Adrenal gland (tissue), 9 donors: ENCODE measurements at regions not wholly inside any gene's neighbourhood (a gene's known extent, or its start where the extent isn't known, plus 50 kb on each side); places are given as distances from the start of the nearest gene placed in this dataset.

Experiments
- DNase-seq, 7 donors: peaks; one replicate each; pipeline ENCODE4 v3.0.0-alpha.2; 2019 to 2020
- H3K27ac ChIP-seq, 5 donors: fragments of 200-600 bp; sonication (generic) in 4 of 5; 1 replicate in 3 of 5; 2 replicates in 2 of 5; pipeline versions ENCODE4 v1.5.1 to v1.8.0; 2016 to 2020; ENCODE audit warnings: mild to moderate bottlenecking in 1 of 5
- H3K27me3 ChIP-seq: fragments of 200-600 bp; 2 replicates; pipeline ENCODE4 v1.8.0; 2021
- H3K36me3 ChIP-seq, 2 donors: fragments of 200-600 bp; replicated peaks in 1 of 2; 1 replicate in 1 of 2; 2 replicates in 1 of 2; pipeline versions ENCODE4 v1.5.1 to v1.8.0; 2018 to 2022
- H3K4me1 ChIP-seq, 2 donors: fragments of 200-600 bp; replicated peaks in 1 of 2; 1 replicate in 1 of 2; 2 replicates in 1 of 2; pipeline versions ENCODE4 v1.5.1 to v1.8.0; 2018 to 2021
- H3K4me3 ChIP-seq, 4 donors: fragments of 200-600 bp; sonication (generic) in 3 of 4; one replicate each; pipeline ENCODE4 v1.5.1; 2016 to 2018
- H3K9me3 ChIP-seq, 3 donors: fragments of 200-600 bp; sonication (generic) in 1 of 3; replicated peaks in 1 of 3; 1 replicate in 2 of 3; 2 replicates in 1 of 3; pipeline versions ENCODE4 v1.5.1 to v1.8.0; 2016 to 2021
- CTCF ChIP-seq, 6 experiments: fragments of 450-650 bp in 4 of 6; fragments of 200-600 bp in 2 of 6; sonication (generic) in 1 of 6; IDR thresholded peaks; 1 replicate in 5 of 6; 2 replicates in 1 of 6; pipeline versions ENCODE4 v1.5.1 to v1.8.0; 2016 to 2021; ENCODE audit warnings: antibody characterized with exemption in 6 of 6, mild to moderate bottlenecking in 2 of 6, moderate library complexity in 1 of 6
- POLR2A ChIP-seq, 2 donors: fragments of 450-650 bp; IDR thresholded peaks; one replicate each; pipeline ENCODE4 v1.6.1; 2017; ENCODE audit warnings: antibody characterized with exemption in 2 of 2, mild to moderate bottlenecking in 2 of 2, moderate library complexity in 1 of 2
- WGBS, 4 donors: extraction: QIAGEN DNeasy Blood & Tissue Kit in 2 of 4; methylation state at CpG; one replicate each; pipeline versions ENCODE4 v1.1.5 to v1.1.7; 2013 to 2017; 5-methylcytosine and 5-hydroxymethylcytosine counted together
- intact Hi-C, 2 donors: fragments of 100-400 bp; cut with DNase I; formaldehyde crosslinking; loops; one replicate each; pipeline versions ENCODE4 v1.14.1 to v1.15.0; 2022 to 2023
- donor health status: healthy with polysubstance abuse.
- donor health status: Bipolar disorder and iron deficiency.
- donor health status: DM: yes; HTN: yes; CAD: no.
- donor health status: DM: no; HTN: no; CAD: no.
- donor health status: DM: no; HTN: no; CAD: no.

- H3K27me3 ChIP-seq, result no peaks in the 10 kb centered on the region
- no peaks in the 10 kb centered on the region for H3K36me3 ChIP-seq
- H3K4me3 ChIP-seq, result no peak overlapping the region
- no peak for TF ChIP-seq POLR2A (IDR thresholded peaks at IDR 0.05)
- TF ChIP-seq CTCF (IDR thresholded peaks at IDR 0.05), result no peak
- intact Hi-C loops, result no loop called here
- no peak overlapping the region for H3K27ac ChIP-seq
- 79 to 100% (median 89%) methylated on average over 1 to 6 of the region's 6 CpGs for WGBS, 4 donors
- no peak for DNase-seq
- no peaks in the 10 kb centered on the region for H3K4me1 ChIP-seq
- H3K9me3 ChIP-seq, result peaks cover 0 to 3% (median 0%) of the 10 kb centered on the region in 3 donors
Observed at GRCh38 chr5:105639511-105639910, 2031.2 kb downstream of the EFNA5 start.

- no peak for TF ChIP-seq CTCF (IDR thresholded peaks at IDR 0.05)
- TF ChIP-seq POLR2A (IDR thresholded peaks at IDR 0.05), result no peak
- Histone ChIP-seq H3K9me3 (peaks cover 0 to under 1% (median 0%) of the 10 kb centered on the region in 3 donors), H3K4me3 (no peak overlapping the region), H3K27me3 (no peaks in the 10 kb centered on the region), H3K4me1 (no peaks in the 10 kb centered on the region), H3K36me3 (no peaks in the 10 kb centered on the region), H3K27ac (no peak overlapping the region)
- intact Hi-C loops, result no loop called here
- WGBS, 4 donors, result 80 to 91% (median 85%) methylated on average over 7 to 9 of the region's 9 CpGs
- DNase-seq, result no peak
Observed at GRCh38 chr5:105639068-105639467, 2031.7 kb downstream of the EFNA5 start.

- no peak for DNase-seq
- WGBS, 4 donors, result 76 to 92% (median 89%) methylated on average over 2 of the region's 2 CpGs
- intact Hi-C loops, result no loop called here
- H3K9me3 ChIP-seq, result no peaks in the 10 kb centered on the region
- TF ChIP-seq POLR2A (IDR thresholded peaks at IDR 0.05), result no peak
- no peak for TF ChIP-seq CTCF (IDR thresholded peaks at IDR 0.05)
- H3K4me1 ChIP-seq, result no peaks in the 10 kb centered on the region
- no peaks in the 10 kb centered on the region for H3K27me3 ChIP-seq
- H3K36me3 ChIP-seq, result no peaks in the 10 kb centered on the region
- H3K4me3 ChIP-seq, result no peak overlapping the region
- H3K27ac ChIP-seq, result no peak overlapping the region
Observed at GRCh38 chr5:105638437-105638836, 2032.3 kb downstream of the EFNA5 start.

GRCh38 chr5:105632043-105632442 is 2038.7 kb downstream of the EFNA5 start:
- H3K27ac ChIP-seq, result no peak overlapping the region
- TF ChIP-seq CTCF (IDR thresholded peaks at IDR 0.05) (no peak), POLR2A (IDR thresholded peaks at IDR 0.05) (no peak)
- H3K36me3 ChIP-seq, result no peaks in the 10 kb centered on the region
- no peaks in the 10 kb centered on the region for H3K27me3 ChIP-seq
- peaks cover 0 to 4% (median 0%) of the 10 kb centered on the region in 3 donors for H3K9me3 ChIP-seq
- no peak overlapping the region for H3K4me3 ChIP-seq
- no peak for DNase-seq
- H3K4me1 ChIP-seq, result no peaks in the 10 kb centered on the region
- intact Hi-C loops, result no loop called here
- 73 to 83% (median 77%) methylated on average over 2 of the region's 2 CpGs for WGBS, 4 donors
